ENCODE measurements at regions not wholly inside any gene's neighbourhood (a gene's known extent, or its start where the extent isn't known, plus 50 kb on each side); places are given as distances from the start of the nearest gene placed in this dataset.

DNA sequence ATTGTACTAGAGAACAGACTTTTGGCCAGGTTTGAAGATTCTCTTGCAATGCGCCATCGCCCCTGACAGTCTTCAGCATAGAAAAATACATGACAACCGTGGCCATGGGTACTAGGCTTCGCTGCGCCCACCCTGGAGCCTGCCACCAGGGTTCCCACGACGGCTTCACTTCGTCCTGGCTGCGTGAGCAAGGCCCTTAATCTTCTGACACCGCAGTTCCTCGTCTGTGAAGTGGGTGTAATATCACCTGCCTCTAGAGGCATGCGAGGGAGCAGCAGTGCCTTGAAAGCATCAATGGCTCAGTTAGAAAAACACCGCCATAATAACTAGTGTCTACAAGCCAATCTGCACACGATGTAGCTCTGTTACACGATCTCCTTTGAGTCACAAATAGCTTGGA lies 175.2 kb upstream of the HS6ST1 start:
- CTCF ChIA-PET (ENCODE audit: low intra/inter-chr PET ratio, low total read pairs): no interaction called here
- POLR2A ChIA-PET: no interaction called here
- no peaks in the 10 kb centered on the region for H3K9me3 ChIP-seq (ENCODE audit: low read length)
- WGBS (ENCODE audit: low lambda C conversion rate): 68% methylated on average over 14 of the region's 15 CpGs
- no peak for FAIRE-seq
- no peaks in the 10 kb centered on the region for H3K36me3 ChIP-seq (replicated peaks in 1 of 2; ENCODE audit: control insufficient read depth in 1 of 2, insufficient read depth in 2 of 2, low read length in 2 of 2)
- BruUV-seq (replicated peaks): no TSS peak
- H4K20me1 ChIP-seq (ENCODE audit: insufficient read depth, low read length): no peaks in the 10 kb centered on the region
- H2AFZ ChIP-seq (ENCODE audit: low read length): no peak overlapping the region
- no peak for DNase-seq (ENCODE audit: low spot score)
- no peak overlapping the region for H3K4me3 ChIP-seq (replicated peaks in 1 of 3; ENCODE audit: insufficient read depth in 1 of 3, low read depth in 2 of 3, low read length in 3 of 3)
- H3K27ac ChIP-seq (ENCODE audit: extremely low read length, insufficient read depth, low read length): no peak overlapping the region
- H3K27me3 ChIP-seq (ENCODE audit: control insufficient read depth in 1 of 2, insufficient read depth in 2 of 2, low read length in 2 of 2): peaks cover 2 to 23% of the 10 kb centered on the region in 2 experiments; a peak in 4 of 5 replicates
- in situ Hi-C loops (cut with HindIII; ENCODE audit: extremely low pct_ligation_motif_present, low pct_unique_long_range_greater_than_20kb) (no loop called here), intact Hi-C loops (cut with micrococcal nuclease; ENCODE audit: unreplicated experiment) (no loop called here)
- no peaks in the 10 kb centered on the region for H3K79me2 ChIP-seq (ENCODE audit: insufficient read depth, low read length)
- no peak for ATAC-seq
- H3K4me2 ChIP-seq (ENCODE audit: low read depth, low read length): no peak overlapping the region
- H3K4me1 ChIP-seq (ENCODE audit: insufficient read depth, low read length): peaks cover 7% of the 10 kb centered on the region; the same call in 1 of the 2 replicates
- TF ChIP-seq ZNF629 (CRISPR knock-in tag; conservative IDR thresholded peaks at IDR 0.05) (peak; percentile 42; the same call in 1 of the 2 replicates), ZBTB3 (CRISPR knock-in tag; IDR thresholded peaks at IDR 0.05; ENCODE audit: borderline replicate concordance, low read depth) (no peak)
- no peak overlapping the region for H3K9ac ChIP-seq (ENCODE audit: insufficient read depth, low read depth, low read length)

- Histone ChIP-seq H3K27me3 (ENCODE audit: control insufficient read depth in 1 of 2, insufficient read depth in 2 of 2, low read length in 2 of 2) (peaks cover 2 to 21% of the 10 kb centered on the region in 2 experiments; a peak in 4 of 5 replicates), H3K9me3 (ENCODE audit: low read length) (no peaks in the 10 kb centered on the region), H3K4me3 (replicated peaks in 1 of 3; ENCODE audit: insufficient read depth in 1 of 3, low read depth in 2 of 3, low read length in 3 of 3) (no peak overlapping the region), H3K27ac (ENCODE audit: extremely low read length, insufficient read depth, low read length) (no peak overlapping the region), H3K79me2 (ENCODE audit: insufficient read depth, low read length) (no peaks in the 10 kb centered on the region), H4K20me1 (ENCODE audit: insufficient read depth, low read length) (no peaks in the 10 kb centered on the region), H2AFZ (ENCODE audit: low read length) (no peak overlapping the region), H3K9ac (ENCODE audit: insufficient read depth, low read depth, low read length) (no peak overlapping the region), H3K4me2 (ENCODE audit: low read depth, low read length) (no peak overlapping the region), H3K4me1 (ENCODE audit: insufficient read depth, low read length) (peaks cover 7% of the 10 kb centered on the region; the same call in 1 of the 2 replicates), H3K36me3 (replicated peaks in 1 of 2; ENCODE audit: control insufficient read depth in 1 of 2, insufficient read depth in 2 of 2, low read length in 2 of 2) (no peaks in the 10 kb centered on the region)
- intact Hi-C loops (cut with micrococcal nuclease; ENCODE audit: unreplicated experiment) (no loop called here), in situ Hi-C loops (cut with HindIII; ENCODE audit: extremely low pct_ligation_motif_present, low pct_unique_long_range_greater_than_20kb) (no loop called here)
- ATAC-seq (no peak), DNase-seq (ENCODE audit: low spot score) (no peak), FAIRE-seq (peak; percentile 48)
- CTCF ChIA-PET (ENCODE audit: low intra/inter-chr PET ratio, low total read pairs): no interaction called here
- 60% methylated on average over 8 of the region's 8 CpGs for WGBS (ENCODE audit: low lambda C conversion rate)
- POLR2A ChIA-PET: no interaction called here
- no TSS peak for BruUV-seq (replicated peaks)
- TF ChIP-seq SNAI1 (CRISPR knock-in tag; IDR thresholded peaks at IDR 0.05; ENCODE audit: borderline replicate concordance): no peak
- no peak for TF ChIP-seq PAWR (CRISPR knock-in tag; IDR thresholded peaks at IDR 0.05; ENCODE audit: borderline replicate concordance)
- no peak for TF ChIP-seq ZNF614 (CRISPR knock-in tag; IDR thresholded peaks at IDR 0.05; ENCODE audit: borderline replicate concordance)
- no peak for TF ChIP-seq STAT6 (CRISPR knock-in tag; IDR thresholded peaks at IDR 0.05; ENCODE audit: borderline replicate concordance)
- TF ChIP-seq ZNF230 (CRISPR knock-in tag; IDR thresholded peaks at IDR 0.05): no peak
- no peak for TF ChIP-seq CHCHD3 (CRISPR knock-in tag; IDR thresholded peaks at IDR 0.05)
- TF ChIP-seq MBNL3 (CRISPR knock-in tag; conservative IDR thresholded peaks at IDR 0.05): no peak
- no peak for TF ChIP-seq ZFP36L1 (CRISPR knock-in tag; IDR thresholded peaks at IDR 0.05)
- TF ChIP-seq ZNF253 (CRISPR knock-in tag; IDR thresholded peaks at IDR 0.05; ENCODE audit: borderline replicate concordance): no peak
- no peak for TF ChIP-seq REST (IDR thresholded peaks at IDR 0.05; ENCODE audit: borderline replicate concordance in 1 of 2, low read depth in 1 of 2, low read length in 2 of 2)
- TF ChIP-seq HNF4A (CRISPR knock-in tag; IDR thresholded peaks at IDR 0.05): no peak
- no peak for TF ChIP-seq PLRG1 (conservative IDR thresholded peaks at IDR 0.05)
These were observed 175.6 kb upstream of the HS6ST1 start for GRCh38 chr2:128494307-128494639.
